ENCODE measurements at regions not wholly inside any gene's neighbourhood (a gene's known extent, or its start where the extent isn't known, plus 50 kb on each side); places are given as distances from the start of the nearest gene placed in this dataset.
A peak's percentile ranks its signal among the peaks of the same experiment; 100 is the strongest.

DNA sequence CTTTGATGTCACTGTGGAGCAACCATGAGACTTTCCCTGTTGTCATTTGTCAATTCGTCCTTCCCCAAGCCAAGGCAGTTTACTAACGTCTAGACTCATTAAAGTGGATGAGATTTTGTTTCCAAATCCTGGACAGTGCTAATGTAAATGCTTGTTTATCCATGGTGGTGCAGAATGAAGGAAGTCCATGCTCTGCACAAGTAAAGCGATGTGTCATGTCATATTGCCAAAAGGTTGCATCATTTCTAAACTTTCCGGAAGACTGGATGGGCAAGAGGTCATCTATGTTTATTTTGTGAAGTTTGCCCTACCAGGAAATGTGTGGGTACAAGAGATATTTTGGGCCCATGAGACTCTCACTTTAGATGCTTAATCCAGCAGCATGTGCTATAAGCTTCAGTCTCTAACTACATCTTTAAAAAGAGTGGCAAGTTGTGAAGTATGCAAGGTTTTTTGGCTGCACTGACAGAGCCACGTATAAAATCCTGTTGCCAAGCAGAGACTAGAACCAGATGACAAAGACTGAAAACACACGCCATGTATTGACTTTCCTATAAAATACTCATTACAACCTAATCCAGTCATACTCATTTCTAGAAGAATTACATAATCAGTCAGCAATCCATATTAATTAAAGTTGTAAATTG lies 72.1 kb upstream of the FNDC3B start:
- WGBS, result 23% methylated on average over 6 of the region's 6 CpGs
- no peaks in the 10 kb centered on the region for H3K27me3 ChIP-seq
- intact Hi-C loops (cut with DNase I), result no loop called here
- TF ChIP-seq POLR2AphosphoS5 (IDR thresholded peaks at IDR 0.05), result peak; percentile 10 to 29
- TF ChIP-seq POLR2A (IDR thresholded peaks at IDR 0.05; ENCODE audit: low read depth), result no peak
- peak overlapping the region in 1 of 4 donors; percentile 20 for H3K27ac ChIP-seq (replicated peaks in 1 of 4)
- no peaks in the 10 kb centered on the region for H3K9me3 ChIP-seq
- peaks cover 9 to 14% (median 13%) of the 10 kb centered on the region in 4 donors for H3K4me1 ChIP-seq
- H3K4me3 ChIP-seq, result no peak overlapping the region
- no peaks in the 10 kb centered on the region for H3K36me3 ChIP-seq
- no peak for DNase-seq (ENCODE audit: extremely low spot score)

DNA sequence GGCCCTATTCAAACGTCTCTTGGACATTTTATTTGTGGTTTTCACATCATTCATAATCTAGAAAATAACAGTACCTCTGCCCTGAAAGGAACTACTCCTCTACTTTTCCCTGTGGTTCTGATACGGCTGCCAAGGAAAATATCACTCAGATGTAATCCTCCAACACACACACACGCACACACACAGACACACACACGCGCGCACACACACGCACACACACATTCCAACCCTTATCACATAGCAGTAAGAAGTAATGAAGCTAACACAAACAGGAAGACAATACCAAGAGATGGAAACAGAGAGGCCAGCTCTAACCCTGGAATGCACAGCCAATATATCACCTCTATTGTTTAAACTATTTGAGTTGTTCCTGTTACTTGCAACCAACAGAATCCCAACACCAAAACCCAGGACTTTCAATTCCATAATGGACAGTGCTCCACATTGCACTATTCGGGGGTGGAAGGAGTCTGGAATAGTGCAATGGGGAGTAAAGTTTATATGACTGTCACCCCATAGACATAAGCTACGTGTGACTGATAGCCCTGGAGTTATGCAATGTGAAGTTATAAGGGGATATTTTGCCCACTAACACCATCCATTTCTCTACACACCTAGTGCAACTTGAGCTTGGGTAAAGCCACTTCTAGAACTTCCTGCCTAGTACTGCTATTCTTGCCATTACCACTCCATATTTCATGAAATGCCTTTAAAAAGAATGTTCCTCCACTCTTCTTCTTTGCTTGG lies 71.3 kb upstream of the FNDC3B start:
- Histone ChIP-seq H3K9me3 (no peaks in the 10 kb centered on the region), H3K27me3 (no peaks in the 10 kb centered on the region), H3K4me1 (peaks cover 9 to 14% (median 13%) of the 10 kb centered on the region in 4 donors), H3K4me3 (no peak overlapping the region), H3K36me3 (no peaks in the 10 kb centered on the region), H3K27ac (replicated peaks in 1 of 4) (no peak overlapping the region)
- 74% methylated on average over 9 of the region's 9 CpGs for WGBS
- TF ChIP-seq POLR2AphosphoS5 (IDR thresholded peaks at IDR 0.05), result no peak
- TF ChIP-seq POLR2A (IDR thresholded peaks at IDR 0.05; ENCODE audit: low read depth), result no peak
- TF ChIP-seq, protein P1, sequence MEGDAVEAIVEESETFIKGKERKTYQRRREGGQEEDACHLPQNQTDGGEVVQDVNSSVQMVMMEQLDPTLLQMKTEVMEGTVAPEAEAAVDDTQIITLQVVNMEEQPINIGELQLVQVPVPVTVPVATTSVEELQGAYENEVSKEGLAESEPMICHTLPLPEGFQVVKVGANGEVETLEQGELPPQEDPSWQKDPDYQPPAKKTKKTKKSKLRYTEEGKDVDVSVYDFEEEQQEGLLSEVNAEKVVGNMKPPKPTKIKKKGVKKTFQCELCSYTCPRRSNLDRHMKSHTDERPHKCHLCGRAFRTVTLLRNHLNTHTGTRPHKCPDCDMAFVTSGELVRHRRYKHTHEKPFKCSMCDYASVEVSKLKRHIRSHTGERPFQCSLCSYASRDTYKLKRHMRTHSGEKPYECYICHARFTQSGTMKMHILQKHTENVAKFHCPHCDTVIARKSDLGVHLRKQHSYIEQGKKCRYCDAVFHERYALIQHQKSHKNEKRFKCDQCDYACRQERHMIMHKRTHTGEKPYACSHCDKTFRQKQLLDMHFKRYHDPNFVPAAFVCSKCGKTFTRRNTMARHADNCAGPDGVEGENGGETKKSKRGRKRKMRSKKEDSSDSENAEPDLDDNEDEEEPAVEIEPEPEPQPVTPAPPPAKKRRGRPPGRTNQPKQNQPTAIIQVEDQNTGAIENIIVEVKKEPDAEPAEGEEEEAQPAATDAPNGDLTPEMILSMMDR (IDR thresholded peaks at IDR 0.05), result no peak
- TF ChIP-seq EP300 (IDR thresholded peaks at IDR 0.05), result no peak
- intact Hi-C loops (cut with DNase I), result no loop called here
- no peak for DNase-seq (ENCODE audit: extremely low spot score)

DNA sequence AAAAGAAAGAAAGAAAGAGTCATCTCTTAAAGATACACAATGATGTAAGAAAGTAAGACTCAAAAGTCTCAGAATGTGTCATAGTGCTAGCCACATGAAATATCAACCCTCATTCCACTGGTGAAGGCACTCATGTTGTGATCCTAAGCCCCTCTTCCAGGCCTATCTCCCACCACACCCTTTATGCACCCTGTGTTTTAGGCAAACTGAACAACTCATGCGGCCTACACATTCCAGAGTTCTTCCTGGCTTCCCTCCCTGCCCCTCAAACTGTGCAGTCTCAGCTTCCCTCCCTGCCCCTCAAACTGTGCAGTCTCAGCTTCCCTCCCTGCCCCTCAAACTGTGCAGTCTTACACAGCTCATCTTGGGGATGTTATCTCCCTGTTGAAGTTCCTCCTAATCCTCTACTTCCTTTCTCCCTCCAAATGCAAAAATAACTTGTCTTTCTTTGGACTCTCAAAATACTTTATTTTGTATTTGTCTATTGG lies 69.0 kb upstream of the FNDC3B start:
- intact Hi-C loops (cut with DNase I), result no loop called here
- TF ChIP-seq POLR2AphosphoS5 (IDR thresholded peaks at IDR 0.05) (no peak), POLR2A (IDR thresholded peaks at IDR 0.05; ENCODE audit: low read depth) (no peak), EP300 (IDR thresholded peaks at IDR 0.05) (no peak)
- TF ChIP-seq, protein P1 (IDR thresholded peaks at IDR 0.05), result no peak
- Histone ChIP-seq H3K4me1 (peaks cover 9 to 14% (median 13%) of the 10 kb centered on the region in 4 donors), H3K36me3 (no peaks in the 10 kb centered on the region), H3K4me3 (no peak overlapping the region), H3K9me3 (no peaks in the 10 kb centered on the region), H3K27ac (replicated peaks in 1 of 4) (no peak overlapping the region), H3K27me3 (no peaks in the 10 kb centered on the region)
- no peak for DNase-seq (ENCODE audit: extremely low spot score)
- WGBS, result 94% methylated on average over 1 of the region's 1 CpG

DNA sequence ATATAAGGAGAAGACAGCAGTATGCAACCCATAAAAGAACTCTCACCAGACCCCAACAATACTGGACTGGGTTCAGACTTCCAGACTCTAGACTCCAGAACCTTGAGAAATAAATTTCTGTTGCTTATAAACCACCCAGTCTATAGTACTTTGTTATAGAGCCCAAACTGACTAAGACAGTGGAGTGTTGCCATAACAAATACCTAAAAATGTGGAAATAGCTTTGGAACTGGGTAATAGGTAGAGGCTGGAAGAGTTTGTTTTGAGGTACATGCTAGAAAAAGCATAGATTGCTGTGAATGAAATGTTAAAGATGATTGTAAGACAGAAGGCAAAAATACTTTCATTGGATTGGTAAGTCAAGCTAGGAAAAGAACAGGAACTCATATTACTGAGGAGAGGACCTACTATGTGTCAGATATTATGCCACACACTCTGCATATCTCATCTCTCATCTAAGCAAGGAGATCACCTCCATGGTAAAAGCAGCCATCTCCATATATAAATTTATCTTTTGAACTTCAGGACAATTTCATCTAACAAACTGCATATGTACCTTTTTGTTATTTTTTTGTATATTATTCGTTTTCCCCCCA lies 67.4 kb upstream of the FNDC3B start:
- H3K4me1 ChIP-seq, result peaks cover 8 to 11% (median 10%) of the 10 kb centered on the region in 4 donors
- no peaks in the 10 kb centered on the region for H3K27me3 ChIP-seq
- no peaks in the 10 kb centered on the region for H3K36me3 ChIP-seq
- intact Hi-C loops (cut with DNase I), result no loop called here
- no peaks in the 10 kb centered on the region for H3K9me3 ChIP-seq
- DNase-seq (ENCODE audit: extremely low spot score), result no peak
- 84% methylated on average over 1 of the region's 1 CpG for WGBS
- no peak overlapping the region for H3K27ac ChIP-seq (replicated peaks in 1 of 4)
- no peak overlapping the region for H3K4me3 ChIP-seq
- no peak for TF ChIP-seq POLR2A (IDR thresholded peaks at IDR 0.05; ENCODE audit: low read depth)
- TF ChIP-seq, protein P1 (IDR thresholded peaks at IDR 0.05), result no peak
- TF ChIP-seq EP300 (IDR thresholded peaks at IDR 0.05), result no peak
- no peak for TF ChIP-seq POLR2AphosphoS5 (IDR thresholded peaks at IDR 0.05)

DNA sequence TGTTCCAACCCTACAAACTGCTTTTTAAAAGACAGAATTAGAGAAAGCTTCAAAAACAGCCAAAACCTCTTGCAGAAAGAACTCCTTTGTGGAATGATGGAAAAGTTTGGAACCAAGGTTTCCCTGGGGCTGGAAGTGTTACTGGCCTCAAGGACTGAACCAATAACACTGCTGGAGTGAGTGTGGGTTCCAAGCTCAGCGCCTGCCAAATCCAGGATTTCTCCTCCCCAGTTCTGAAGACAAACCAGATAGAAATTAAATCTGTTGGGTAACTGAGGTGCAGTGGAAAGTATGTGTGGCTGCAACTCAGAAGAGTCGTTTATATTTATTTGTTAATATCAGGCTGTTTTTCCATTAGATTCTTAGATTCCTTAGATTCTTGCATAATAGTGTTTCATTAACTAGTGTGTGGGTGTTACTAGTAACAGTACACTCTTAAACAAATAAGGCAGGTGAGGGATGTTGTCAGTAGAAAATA lies 66.5 kb upstream of the FNDC3B start:
- WGBS, result 44% methylated on average over 2 of the region's 2 CpGs
- intact Hi-C loops (cut with DNase I), result no loop called here
- no peaks in the 10 kb centered on the region for H3K9me3 ChIP-seq
- peaks cover 0 to 5% (median 2%) of the 10 kb centered on the region in 4 donors for H3K4me1 ChIP-seq
- no peak overlapping the region for H3K27ac ChIP-seq (replicated peaks in 1 of 4)
- DNase-seq (ENCODE audit: extremely low spot score), result no peak
- no peak for TF ChIP-seq POLR2AphosphoS5 (IDR thresholded peaks at IDR 0.05)
- no peak for TF ChIP-seq EP300 (IDR thresholded peaks at IDR 0.05)
- TF ChIP-seq, protein P1 (IDR thresholded peaks at IDR 0.05), result no peak
- TF ChIP-seq POLR2A (IDR thresholded peaks at IDR 0.05; ENCODE audit: low read depth), result no peak
- H3K4me3 ChIP-seq, result no peak overlapping the region
- no peaks in the 10 kb centered on the region for H3K27me3 ChIP-seq
- no peaks in the 10 kb centered on the region for H3K36me3 ChIP-seq

All from esophagus muscularis mucosa (tissue), 4 donors.